Esophagus squamous epithelium (tissue), 4 donors: ENCODE measurements at regions not wholly inside any gene's neighbourhood (a gene's known extent, or its start where the extent isn't known, plus 50 kb on each side); places are given as distances from the start of the nearest gene placed in this dataset.

ENCODE experiments used
- POLR2A ChIP-seq, 4 donors: fragments of 450-650 bp; IDR thresholded peaks; one replicate each; pipeline ENCODE4 v1.6.1; 2017; ENCODE audit warnings: antibody characterized with exemption in 4 of 4, mild to moderate bottlenecking in 4 of 4, moderate library complexity in 3 of 4
- TF ChIP-seq, protein P1 (sequence below), 6 experiments: fragments of 450-650 bp in 4 of 6; fragments of 200-600 bp in 2 of 6; sonication (generic) in 2 of 6; IDR thresholded peaks; one replicate each; pipeline ENCODE4 v1.5.1; 2016 to 2019; ENCODE audit warnings: antibody characterized with exemption in 6 of 6, mild to moderate bottlenecking in 4 of 6, moderate library complexity in 4 of 6

DNA sequence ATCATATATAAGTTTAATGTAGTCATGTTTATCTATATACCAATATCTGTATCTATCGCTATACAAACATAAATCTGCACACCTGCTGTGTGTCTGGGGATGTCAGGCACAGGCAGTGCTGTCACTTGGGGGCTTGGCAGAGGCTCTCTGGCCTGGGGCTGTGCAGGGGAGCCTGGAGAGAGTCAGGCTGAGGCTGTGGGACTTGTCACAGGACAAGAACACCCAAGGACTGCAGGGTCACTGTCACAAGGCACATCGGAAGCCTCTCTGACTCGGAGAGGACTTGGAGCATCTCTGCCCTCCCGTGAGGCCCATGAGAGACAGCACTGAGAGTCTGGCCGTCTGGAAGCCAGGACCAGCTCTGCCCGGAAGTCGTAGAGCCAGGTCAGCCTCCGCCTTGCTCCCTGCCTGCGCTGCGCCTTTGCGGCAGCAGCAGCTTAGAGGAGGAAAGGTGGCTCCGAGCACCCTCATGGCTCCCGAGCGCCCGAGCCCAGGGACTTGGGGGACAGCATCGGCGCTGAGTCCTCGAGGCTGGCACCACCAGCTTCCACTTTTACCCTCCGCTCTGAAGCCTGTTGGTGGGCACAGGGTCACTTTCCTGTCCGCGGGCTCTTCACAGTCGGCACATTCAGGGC lies 280.3 kb downstream of the NDUFA10 start:
- TF ChIP-seq, protein P1, sequence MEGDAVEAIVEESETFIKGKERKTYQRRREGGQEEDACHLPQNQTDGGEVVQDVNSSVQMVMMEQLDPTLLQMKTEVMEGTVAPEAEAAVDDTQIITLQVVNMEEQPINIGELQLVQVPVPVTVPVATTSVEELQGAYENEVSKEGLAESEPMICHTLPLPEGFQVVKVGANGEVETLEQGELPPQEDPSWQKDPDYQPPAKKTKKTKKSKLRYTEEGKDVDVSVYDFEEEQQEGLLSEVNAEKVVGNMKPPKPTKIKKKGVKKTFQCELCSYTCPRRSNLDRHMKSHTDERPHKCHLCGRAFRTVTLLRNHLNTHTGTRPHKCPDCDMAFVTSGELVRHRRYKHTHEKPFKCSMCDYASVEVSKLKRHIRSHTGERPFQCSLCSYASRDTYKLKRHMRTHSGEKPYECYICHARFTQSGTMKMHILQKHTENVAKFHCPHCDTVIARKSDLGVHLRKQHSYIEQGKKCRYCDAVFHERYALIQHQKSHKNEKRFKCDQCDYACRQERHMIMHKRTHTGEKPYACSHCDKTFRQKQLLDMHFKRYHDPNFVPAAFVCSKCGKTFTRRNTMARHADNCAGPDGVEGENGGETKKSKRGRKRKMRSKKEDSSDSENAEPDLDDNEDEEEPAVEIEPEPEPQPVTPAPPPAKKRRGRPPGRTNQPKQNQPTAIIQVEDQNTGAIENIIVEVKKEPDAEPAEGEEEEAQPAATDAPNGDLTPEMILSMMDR (IDR thresholded peaks at IDR 0.05), result no peak
- no peak for TF ChIP-seq POLR2A (IDR thresholded peaks at IDR 0.05)
